Colon (tissue), 2 donors: ENCODE measurements at regions not wholly inside any gene's neighbourhood (a gene's known extent, or its start where the extent isn't known, plus 50 kb on each side); places are given as distances from the start of the nearest gene placed in this dataset.
"Not testable (repeated sequence)": the region's sequence is repeated elsewhere in the genome, so short reads cannot be mapped to it uniquely, and the experiment has no call there.

Experiments
- FAIRE-seq: peaks from 2 replicates; lab custom pipeline; 2012; peaks lifted over from hg19 to GRCh38; lab: Jason Lieb, UNC
- donor health status: control.
- donor health status: control.

GRCh38 chr7:12884856-12885440 is 197.5 kb downstream of the ARL4A start:
- no peak for FAIRE-seq

- no peak for FAIRE-seq
Measured at GRCh38 chr7:12888717-12889116, 201.3 kb downstream of the ARL4A start.

GRCh38 chr7:12889391-12889790 is 202.0 kb downstream of the ARL4A start:
- FAIRE-seq, result no peak

- peak; percentile 5 for FAIRE-seq
Measured at GRCh38 chr7:12890586-12890985, 203.2 kb downstream of the ARL4A start.

GRCh38 chr7:12893292-12893691 is 205.9 kb downstream of the ARL4A start:
- FAIRE-seq, result no peak

- FAIRE-seq, result no peak
Measured at GRCh38 chr7:12895296-12895695, 207.9 kb downstream of the ARL4A start.

- FAIRE-seq, result no peak
Measured at GRCh38 chr7:12896316-12896715, 208.9 kb downstream of the ARL4A start.

GRCh38 chr7:12898004-12898403 is 210.6 kb downstream of the ARL4A start:
- FAIRE-seq, result no peak

- FAIRE-seq, result no peak
Measured at GRCh38 chr7:12898620-12899019, 211.2 kb downstream of the ARL4A start.

GRCh38 chr7:12905671-12906070 is 218.2 kb downstream of the ARL4A start:
- FAIRE-seq, result no peak

- FAIRE-seq, result no peak
Measured at GRCh38 chr7:12907774-12908173, 220.3 kb downstream of the ARL4A start.

- no peak for FAIRE-seq
Measured at GRCh38 chr7:12909483-12909882, 222.1 kb downstream of the ARL4A start.

GRCh38 chr7:12911053-12911452 is 223.6 kb downstream of the ARL4A start:
- FAIRE-seq, result no peak

- FAIRE-seq, result no peak
Measured at GRCh38 chr7:12913002-12913401, 225.6 kb downstream of the ARL4A start.

GRCh38 chr7:12917801-12918200 is 230.4 kb downstream of the ARL4A start:
- FAIRE-seq, result no peak

GRCh38 chr7:12921751-12922345 is 234.4 kb downstream of the ARL4A start:
- no peak for FAIRE-seq

GRCh38 chr7:12923971-12924370 is 236.5 kb downstream of the ARL4A start:
- no peak for FAIRE-seq

- no peak for FAIRE-seq
Measured at GRCh38 chr7:12926206-12926605, 238.8 kb downstream of the ARL4A start.

GRCh38 chr7:12927635-12928434 is 240.4 kb downstream of the ARL4A start:
- no peak for FAIRE-seq

- FAIRE-seq, result no peak
Measured at GRCh38 chr7:12929476-12930140, 242.2 kb downstream of the ARL4A start.

- no peak for FAIRE-seq
Measured at GRCh38 chr7:12930534-12930933, 243.1 kb downstream of the ARL4A start.

- not testable (repeated sequence) for FAIRE-seq
Measured at GRCh38 chr7:12931465-12931864, 244.0 kb downstream of the ARL4A start.

- no peak for FAIRE-seq
Measured at GRCh38 chr7:12939694-12940093, 252.3 kb downstream of the ARL4A start.
